ENCODE measurements at regions not wholly inside any gene's neighbourhood (a gene's known extent, or its start where the extent isn't known, plus 50 kb on each side); places are given as distances from the start of the nearest gene placed in this dataset.

- intact Hi-C loops (cut with DNase I, micrococcal nuclease) = no loop called here
- Histone ChIP-seq H3K4me1 (ENCODE audit: low read depth) (peaks cover 3% of the 10 kb centered on the region), H3K4me3 (no peak overlapping the region), H3K36me3 (ENCODE audit: low read depth) (no peaks in the 10 kb centered on the region), H3K9me3 (no peaks in the 10 kb centered on the region)
- TF ChIP-seq CTCF (IDR thresholded peaks at IDR 0.05) = no peak
- ATAC-seq = no peak
- no peak for DNase-seq
Measured at GRCh38 chr22:27673839-27674238, 127.7 kb downstream of the MN1 start.

- TF ChIP-seq CTCF (IDR thresholded peaks at IDR 0.05) = no peak
- no peak for DNase-seq
- intact Hi-C loops (cut with DNase I, micrococcal nuclease) = no loop called here
- H3K36me3 ChIP-seq (ENCODE audit: low read depth) = no peaks in the 10 kb centered on the region
- no peaks in the 10 kb centered on the region for H3K9me3 ChIP-seq
- ATAC-seq = no peak
- H3K4me3 ChIP-seq = no peak overlapping the region
- peaks cover 3% of the 10 kb centered on the region for H3K4me1 ChIP-seq (ENCODE audit: low read depth)
Measured at GRCh38 chr22:27674261-27674923, 127.2 kb downstream of the MN1 start.

GRCh38 chr22:27676545-27677213 is 124.9 kb downstream of the MN1 start:
- intact Hi-C loops (cut with DNase I, micrococcal nuclease) = no loop called here
- no peaks in the 10 kb centered on the region for H3K4me1 ChIP-seq (ENCODE audit: low read depth)
- H3K4me3 ChIP-seq = no peak overlapping the region
- no peak for ATAC-seq
- no peak for DNase-seq
- TF ChIP-seq CTCF (IDR thresholded peaks at IDR 0.05) = no peak
- no peaks in the 10 kb centered on the region for H3K9me3 ChIP-seq
- no peaks in the 10 kb centered on the region for H3K36me3 ChIP-seq (ENCODE audit: low read depth)

GRCh38 chr22:27677905-27678458 is 123.6 kb downstream of the MN1 start:
- Histone ChIP-seq H3K4me1 (ENCODE audit: low read depth) (no peaks in the 10 kb centered on the region), H3K9me3 (no peaks in the 10 kb centered on the region), H3K36me3 (ENCODE audit: low read depth) (no peaks in the 10 kb centered on the region), H3K4me3 (no peak overlapping the region)
- DNase-seq (no peak), ATAC-seq (no peak)
- intact Hi-C loops (cut with DNase I, micrococcal nuclease) = no loop called here
- TF ChIP-seq CTCF (IDR thresholded peaks at IDR 0.05) = no peak

GRCh38 chr22:27679176-27679575 is 122.4 kb downstream of the MN1 start:
- no peak for TF ChIP-seq CTCF (IDR thresholded peaks at IDR 0.05)
- ATAC-seq (no peak), DNase-seq (no peak)
- Histone ChIP-seq H3K9me3 (no peaks in the 10 kb centered on the region), H3K36me3 (ENCODE audit: low read depth) (no peaks in the 10 kb centered on the region), H3K4me3 (no peak overlapping the region), H3K4me1 (ENCODE audit: low read depth) (no peaks in the 10 kb centered on the region)
- intact Hi-C loops (cut with DNase I, micrococcal nuclease) = no loop called here
